ENCODE measurements at regions not wholly inside any gene's neighbourhood (a gene's known extent, or its start where the extent isn't known, plus 50 kb on each side); places are given as distances from the start of the nearest gene placed in this dataset.

DNA sequence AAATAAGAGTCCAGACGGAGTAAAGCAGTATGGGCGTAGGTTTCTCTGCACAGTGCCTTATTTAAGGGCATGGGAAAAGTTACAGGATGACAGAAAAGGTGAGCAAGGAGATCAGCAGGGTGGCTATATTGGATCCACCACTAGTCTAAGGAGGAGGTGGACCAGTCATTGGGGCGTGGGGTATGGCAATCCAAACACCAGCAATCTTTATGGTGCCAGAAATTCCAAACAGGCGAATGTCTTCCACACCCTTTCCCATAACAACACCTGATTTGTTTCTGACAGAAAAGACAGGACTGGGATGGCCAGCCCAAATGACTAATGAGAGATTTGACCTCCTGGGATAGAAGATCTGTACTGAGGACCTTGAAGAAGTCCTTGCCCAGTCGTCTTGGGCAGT lies 181.8 kb upstream of the MBL2 start:
- peaks cover 7 to 19% (median 13%) of the 10 kb centered on the region in 3 experiments; a peak in 5 of 7 replicates for H3K36me3 Mint-ChIP-seq (ENCODE audit: insufficient read depth in 1 of 3, low read depth in 3 of 3)
- DNase-seq, result no peak
- H4K8ac ChIP-seq (replicated peaks; ENCODE audit: insufficient read length, low read depth, low read length), result no peak overlapping the region
- H3K79me2 ChIP-seq (ENCODE audit: insufficient read depth, low read length), result no peaks in the 10 kb centered on the region
- no peaks in the 10 kb centered on the region for H3K23me2 ChIP-seq (ENCODE audit: insufficient read length, low read depth, low read length, poor library complexity, severe bottlenecking)
- no peak overlapping the region for H4K5ac ChIP-seq (ENCODE audit: insufficient read length, low read depth, low read length)
- H4K20me1 ChIP-seq (ENCODE audit: control insufficient read depth, insufficient read depth, insufficient read length), result no peaks in the 10 kb centered on the region
- no peaks in the 10 kb centered on the region for H3K27me3 ChIP-seq (ENCODE audit: insufficient read depth, low read length)
- no peak overlapping the region for H3K27ac ChIP-seq (ENCODE audit: insufficient read length, low read depth, low read length)
- H3K4ac ChIP-seq (ENCODE audit: low read depth, low read length), result no peak overlapping the region
- no peak overlapping the region for H2BK15ac ChIP-seq (ENCODE audit: low read depth, low read length)
- no peaks in the 10 kb centered on the region for H3K79me1 ChIP-seq (ENCODE audit: insufficient read depth, low read depth, low read length, poor library complexity, severe bottlenecking)
- H3K27me3 Mint-ChIP-seq (ENCODE audit: low read depth), result no peaks in the 10 kb centered on the region
- H2AFZ ChIP-seq (ENCODE audit: low read length), result no peak overlapping the region
- H3K9me3 Mint-ChIP-seq, result no peaks in the 10 kb centered on the region; a peak in 3 of 5 replicates
- H2BK20ac ChIP-seq (ENCODE audit: low read depth, low read length, poor library complexity, severe bottlenecking), result no peak overlapping the region
- H3K4me1 Mint-ChIP-seq, result peaks cover 16 to 29% of the 10 kb centered on the region in 2 experiments
- H3K18ac ChIP-seq (ENCODE audit: insufficient read length, low read depth, low read length), result no peak overlapping the region
- no peak overlapping the region for H3K56ac ChIP-seq (ENCODE audit: insufficient read length, low read depth, low read length)
- no peak overlapping the region for H2BK5ac ChIP-seq (ENCODE audit: insufficient read length, low read length)
- peaks cover 4% of the 10 kb centered on the region; the same call in 1 of the 2 replicates for H3K4me1 ChIP-seq (ENCODE audit: insufficient read depth, low read length)
- no peak overlapping the region for H2AK5ac ChIP-seq (ENCODE audit: insufficient read length, low read length)
- no peak overlapping the region for H3K4me2 ChIP-seq (ENCODE audit: insufficient read depth, insufficient read length, low read length)
- H2BK12ac ChIP-seq (ENCODE audit: insufficient read length, low read depth, low read length), result no peak overlapping the region
- no peak overlapping the region for H3T11ph ChIP-seq (ENCODE audit: low read length)
- no CpG with 5 or more reads among the region's 5 CpGs for WGBS (ENCODE audit: extremely low coverage, insufficient read length, low lambda C conversion rate)
- H3K4me3 Mint-ChIP-seq, result no peak overlapping the region
- no peak overlapping the region for H3K27ac Mint-ChIP-seq
- TF ChIP-seq, protein P1, sequence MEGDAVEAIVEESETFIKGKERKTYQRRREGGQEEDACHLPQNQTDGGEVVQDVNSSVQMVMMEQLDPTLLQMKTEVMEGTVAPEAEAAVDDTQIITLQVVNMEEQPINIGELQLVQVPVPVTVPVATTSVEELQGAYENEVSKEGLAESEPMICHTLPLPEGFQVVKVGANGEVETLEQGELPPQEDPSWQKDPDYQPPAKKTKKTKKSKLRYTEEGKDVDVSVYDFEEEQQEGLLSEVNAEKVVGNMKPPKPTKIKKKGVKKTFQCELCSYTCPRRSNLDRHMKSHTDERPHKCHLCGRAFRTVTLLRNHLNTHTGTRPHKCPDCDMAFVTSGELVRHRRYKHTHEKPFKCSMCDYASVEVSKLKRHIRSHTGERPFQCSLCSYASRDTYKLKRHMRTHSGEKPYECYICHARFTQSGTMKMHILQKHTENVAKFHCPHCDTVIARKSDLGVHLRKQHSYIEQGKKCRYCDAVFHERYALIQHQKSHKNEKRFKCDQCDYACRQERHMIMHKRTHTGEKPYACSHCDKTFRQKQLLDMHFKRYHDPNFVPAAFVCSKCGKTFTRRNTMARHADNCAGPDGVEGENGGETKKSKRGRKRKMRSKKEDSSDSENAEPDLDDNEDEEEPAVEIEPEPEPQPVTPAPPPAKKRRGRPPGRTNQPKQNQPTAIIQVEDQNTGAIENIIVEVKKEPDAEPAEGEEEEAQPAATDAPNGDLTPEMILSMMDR (conservative IDR thresholded peaks at IDR 0.05), result no peak
- no peak overlapping the region for H2BK120ac ChIP-seq (ENCODE audit: low read depth, low read length, poor library complexity, severe bottlenecking)
- no peak overlapping the region for H3K14ac ChIP-seq (ENCODE audit: insufficient read depth, low read length)
- no peak overlapping the region for H3K9ac ChIP-seq (ENCODE audit: extremely low read depth, insufficient read length, low read length)
- no peak overlapping the region for H4K91ac ChIP-seq (ENCODE audit: insufficient read length, low read depth, low read length)
- H3K9me3 ChIP-seq (ENCODE audit: control insufficient read depth, low read depth, low read length), result no peaks in the 10 kb centered on the region
- H3K23ac ChIP-seq (ENCODE audit: insufficient read length, low read depth, low read length), result no peak overlapping the region
